ENCODE measurements at regions not wholly inside any gene's neighbourhood (a gene's known extent, or its start where the extent isn't known, plus 50 kb on each side); places are given as distances from the start of the nearest gene placed in this dataset.
"Not testable (repeated sequence)": the region's sequence is repeated elsewhere in the genome, so short reads cannot be mapped to it uniquely, and the experiment has no call there.

DNA sequence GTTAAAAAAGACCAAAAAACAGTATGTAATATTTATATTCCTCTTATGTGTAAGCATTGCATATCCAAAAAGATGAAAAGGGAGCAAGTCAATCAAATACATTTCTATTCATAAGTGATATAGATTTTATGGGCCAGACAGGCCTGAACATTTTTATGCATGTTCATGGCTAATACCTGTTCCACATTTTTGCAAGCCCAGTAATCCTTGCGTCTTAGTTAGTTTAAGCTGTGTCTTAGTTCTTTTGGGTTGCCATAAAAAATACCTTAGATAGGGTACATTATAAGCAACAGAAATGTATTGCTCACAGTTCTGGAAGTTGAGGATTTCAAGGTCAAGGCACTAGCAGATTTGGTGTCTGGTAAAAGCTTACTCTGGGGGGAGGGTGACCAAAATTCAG lies 342.1 kb downstream of the TAF11L14 start:
- DNase-seq (ENCODE audit: low spot score): no peak
- no peak for ATAC-seq (ENCODE audit: low FRiP score)
- no peak for TF ChIP-seq CTCF (IDR thresholded peaks at IDR 0.05)

- no peak for DNase-seq (ENCODE audit: low spot score)
- no peak for TF ChIP-seq CTCF (IDR thresholded peaks at IDR 0.05)
These were observed 344.7 kb downstream of the TAF11L14 start for GRCh38 chr5:17978954-17979353.

DNA sequence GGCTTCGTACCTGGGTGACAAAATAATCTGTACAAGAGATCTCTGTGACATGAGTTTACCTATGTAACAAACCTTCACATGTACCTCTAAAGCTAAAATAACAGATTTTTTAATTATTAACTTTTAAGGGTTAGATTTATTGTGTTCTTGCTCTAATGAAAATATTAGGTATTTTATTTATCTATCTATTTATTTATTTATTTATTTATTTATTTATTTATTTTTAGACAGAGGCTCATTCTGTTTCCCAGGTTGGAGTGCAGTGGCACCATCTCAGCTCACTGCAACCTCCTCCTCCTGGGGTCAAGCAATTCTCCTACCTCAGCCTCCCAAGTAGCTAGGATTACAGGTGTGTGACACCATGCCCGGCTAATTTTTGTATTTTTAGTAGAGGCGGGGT lies 348.4 kb downstream of the TAF11L14 start:
- not testable (repeated sequence) for ATAC-seq (ENCODE audit: low FRiP score); DNase-seq (ENCODE audit: low spot score)

More at GRCh38 chr5:17978954-17979353, 344.7 kb downstream of the TAF11L14 start:
- no peak for ATAC-seq (ENCODE audit: low FRiP score)

GRCh38 chr5:17989036-17989435 lies 354.8 kb downstream of the TAF11L14 start:
- DNase-seq (ENCODE audit: low spot score) (no peak), ATAC-seq (ENCODE audit: low FRiP score) (no peak)
- no peak for TF ChIP-seq CTCF (IDR thresholded peaks at IDR 0.05)

GRCh38 chr5:17989567-17990563 lies 355.6 kb downstream of the TAF11L14 start:
- ATAC-seq (ENCODE audit: low FRiP score) (no peak), DNase-seq (ENCODE audit: low spot score) (no peak)
- no peak for TF ChIP-seq CTCF (IDR thresholded peaks at IDR 0.05)

DNA sequence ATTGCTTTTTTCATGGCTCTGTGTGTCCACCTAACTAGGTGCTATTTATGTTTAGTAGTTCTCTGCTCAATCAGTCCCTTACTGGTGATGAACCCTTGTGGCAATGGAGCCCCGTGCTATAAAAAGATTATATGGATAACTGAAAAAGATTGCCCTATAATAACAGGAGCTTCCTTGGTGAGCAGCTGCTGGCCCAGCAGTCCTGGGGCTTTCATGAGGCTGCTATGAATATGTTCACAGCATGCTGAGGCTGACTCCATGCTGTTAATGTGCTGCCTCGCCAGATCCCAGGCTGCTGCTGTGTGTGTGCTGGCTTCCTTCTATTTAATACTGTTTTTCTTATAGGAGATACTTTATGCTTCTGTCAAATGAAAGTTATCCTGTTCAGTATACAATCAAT lies 357.5 kb downstream of the TAF11L14 start:
- DNase-seq (ENCODE audit: low spot score) (no peak), ATAC-seq (ENCODE audit: low FRiP score) (no peak)
- TF ChIP-seq CTCF (IDR thresholded peaks at IDR 0.05): no peak

GRCh38 chr5:17992291-17992690 lies 358.0 kb downstream of the TAF11L14 start:
- DNase-seq (ENCODE audit: low spot score) (no peak), ATAC-seq (ENCODE audit: low FRiP score) (no peak)
- no peak for TF ChIP-seq CTCF (IDR thresholded peaks at IDR 0.05)

All from omental fat pad (tissue), 3 donors.